B cell (primary cell): ENCODE measurements at regions not wholly inside any gene's neighbourhood (a gene's known extent, or its start where the extent isn't known, plus 50 kb on each side); places are given as distances from the start of the nearest gene placed in this dataset.

ENCODE experiments used
- EZH2 ChIP-seq: IDR thresholded peaks from 2 replicates; pipeline ENCODE4 v1.6.1; 2012; ENCODE audit warnings: borderline replicate concordance, low read depth, mild to moderate bottlenecking, moderate library complexity, low read length; ENCODE audit not compliant: insufficient read depth, poor library complexity, severe bottlenecking
- TF ChIP-seq, protein P1 (sequence below): fragments of 200-600 bp; IDR thresholded peaks from one replicate; pipeline ENCODE4 v1.8.0; 2022; ENCODE audit warnings: antibody characterized with exemption, mild to moderate bottlenecking

DNA sequence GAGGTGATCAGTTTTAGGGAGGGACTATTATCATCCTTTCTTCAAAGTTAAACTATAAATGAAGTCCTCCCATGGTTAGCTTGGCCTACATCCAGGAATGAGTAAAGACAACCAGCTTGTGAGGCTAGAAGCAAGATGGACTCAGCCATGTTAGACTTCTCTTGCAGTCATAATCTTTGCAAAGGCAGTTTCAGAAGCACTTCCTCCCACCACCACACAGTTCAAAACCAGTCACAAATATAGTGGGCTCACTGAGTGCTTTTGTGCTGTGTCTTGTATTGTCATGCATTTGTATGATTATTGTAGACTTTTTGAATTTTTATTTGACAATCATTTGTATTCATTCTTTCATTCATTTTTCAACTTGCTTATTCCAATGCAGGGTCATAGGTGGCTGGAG lies 204.5 kb downstream of the ZNF674 start:
- TF ChIP-seq EZH2 = no peak
- TF ChIP-seq, protein P1, sequence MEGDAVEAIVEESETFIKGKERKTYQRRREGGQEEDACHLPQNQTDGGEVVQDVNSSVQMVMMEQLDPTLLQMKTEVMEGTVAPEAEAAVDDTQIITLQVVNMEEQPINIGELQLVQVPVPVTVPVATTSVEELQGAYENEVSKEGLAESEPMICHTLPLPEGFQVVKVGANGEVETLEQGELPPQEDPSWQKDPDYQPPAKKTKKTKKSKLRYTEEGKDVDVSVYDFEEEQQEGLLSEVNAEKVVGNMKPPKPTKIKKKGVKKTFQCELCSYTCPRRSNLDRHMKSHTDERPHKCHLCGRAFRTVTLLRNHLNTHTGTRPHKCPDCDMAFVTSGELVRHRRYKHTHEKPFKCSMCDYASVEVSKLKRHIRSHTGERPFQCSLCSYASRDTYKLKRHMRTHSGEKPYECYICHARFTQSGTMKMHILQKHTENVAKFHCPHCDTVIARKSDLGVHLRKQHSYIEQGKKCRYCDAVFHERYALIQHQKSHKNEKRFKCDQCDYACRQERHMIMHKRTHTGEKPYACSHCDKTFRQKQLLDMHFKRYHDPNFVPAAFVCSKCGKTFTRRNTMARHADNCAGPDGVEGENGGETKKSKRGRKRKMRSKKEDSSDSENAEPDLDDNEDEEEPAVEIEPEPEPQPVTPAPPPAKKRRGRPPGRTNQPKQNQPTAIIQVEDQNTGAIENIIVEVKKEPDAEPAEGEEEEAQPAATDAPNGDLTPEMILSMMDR = no peak
